ENCODE measurements at regions not wholly inside any gene's neighbourhood (a gene's known extent, or its start where the extent isn't known, plus 50 kb on each side); places are given as distances from the start of the nearest gene placed in this dataset.
"Not testable (repeated sequence)": the region's sequence is repeated elsewhere in the genome, so short reads cannot be mapped to it uniquely, and the experiment has no call there.

DNA sequence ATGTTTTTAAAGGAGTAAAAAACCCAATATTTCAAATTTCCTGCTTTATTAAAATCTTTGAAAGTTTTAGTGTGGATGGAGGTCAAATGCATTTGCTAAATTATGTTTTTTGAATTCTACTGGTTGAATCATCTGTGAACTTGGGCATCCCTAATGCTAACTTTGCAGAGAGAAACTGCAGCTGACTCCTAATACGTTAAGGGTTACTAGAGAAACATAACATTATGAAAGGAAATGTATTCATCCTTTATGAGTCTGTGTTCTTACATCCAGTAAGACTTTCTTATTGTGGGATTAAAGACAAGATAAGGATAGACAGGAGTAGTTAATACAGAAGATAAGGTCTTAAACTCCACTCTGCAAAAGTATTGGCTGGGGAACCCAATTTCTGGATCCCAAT lies 140.6 kb downstream of the FAM124B start:
- DNase-seq: no peak

DNA sequence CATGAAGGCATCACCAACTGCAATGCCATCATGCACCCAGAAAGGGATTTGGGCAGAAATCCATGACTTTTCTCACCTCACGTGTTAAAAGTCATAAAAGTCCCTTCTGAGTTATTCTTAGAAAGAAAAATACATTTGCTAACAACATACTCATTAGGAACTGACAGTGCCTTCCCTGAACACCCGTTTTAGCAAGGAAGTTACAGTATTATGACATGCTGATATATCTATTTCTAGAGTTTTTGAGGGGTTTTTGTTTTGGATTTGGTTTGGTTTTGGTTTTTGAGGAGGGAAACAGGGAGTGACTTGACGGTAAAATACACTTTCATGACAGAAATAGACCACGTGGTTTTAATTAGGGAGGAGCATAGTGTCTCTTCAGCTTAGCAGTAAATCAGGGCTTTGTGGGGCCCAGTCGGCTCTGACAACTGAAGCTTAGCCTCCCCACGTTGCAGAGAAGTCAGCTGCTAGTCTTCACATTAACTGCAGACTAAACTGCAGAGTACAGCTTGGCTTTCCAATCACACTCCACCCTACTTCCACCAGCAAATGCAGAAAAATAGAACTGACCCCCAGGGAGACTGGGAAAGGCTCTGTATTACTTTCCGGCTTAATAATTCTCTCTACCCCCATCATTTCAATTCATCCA lies 141.4 kb downstream of the FAM124B start:
- no peak for DNase-seq

DNA sequence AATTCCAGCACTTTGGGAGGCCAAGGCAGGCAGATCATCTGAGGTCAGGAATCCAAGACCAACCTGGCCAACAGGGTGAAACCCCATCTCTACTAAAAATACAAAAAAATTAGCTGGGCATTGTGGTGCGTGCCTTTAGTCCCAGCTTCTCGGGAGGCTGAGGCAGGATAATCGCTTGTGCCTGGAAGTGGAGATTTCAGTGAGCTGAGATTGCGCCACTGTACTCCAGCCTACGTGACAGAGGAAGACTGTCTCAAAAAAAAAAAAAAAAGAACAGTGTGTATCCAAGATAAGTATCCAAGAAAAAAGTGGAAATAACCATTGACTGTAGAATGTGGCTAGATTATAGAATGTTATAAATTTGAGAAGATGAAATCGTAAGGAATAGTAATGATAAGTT lies 142.1 kb downstream of the FAM124B start:
- no peak for DNase-seq

DNA sequence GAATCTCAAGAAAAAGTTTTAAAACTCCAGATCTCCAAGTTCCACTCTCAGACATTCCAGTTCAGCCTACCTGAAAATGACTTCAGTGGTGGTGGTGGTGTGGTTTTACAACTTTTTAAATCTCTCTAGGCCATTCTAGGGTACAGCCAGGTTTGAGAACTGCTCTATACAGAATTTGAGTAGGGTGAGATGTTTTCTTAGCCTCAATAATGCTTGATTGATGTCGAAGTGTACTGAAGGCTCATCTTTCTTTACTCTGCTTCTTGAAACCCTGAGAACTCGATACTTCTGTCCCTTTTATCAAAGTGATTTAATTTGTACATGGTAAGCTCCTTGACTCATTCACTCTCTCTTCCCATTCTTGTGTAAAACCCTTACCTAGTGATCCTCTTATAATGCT lies 143.8 kb downstream of the FAM124B start:
- no peak for DNase-seq

DNA sequence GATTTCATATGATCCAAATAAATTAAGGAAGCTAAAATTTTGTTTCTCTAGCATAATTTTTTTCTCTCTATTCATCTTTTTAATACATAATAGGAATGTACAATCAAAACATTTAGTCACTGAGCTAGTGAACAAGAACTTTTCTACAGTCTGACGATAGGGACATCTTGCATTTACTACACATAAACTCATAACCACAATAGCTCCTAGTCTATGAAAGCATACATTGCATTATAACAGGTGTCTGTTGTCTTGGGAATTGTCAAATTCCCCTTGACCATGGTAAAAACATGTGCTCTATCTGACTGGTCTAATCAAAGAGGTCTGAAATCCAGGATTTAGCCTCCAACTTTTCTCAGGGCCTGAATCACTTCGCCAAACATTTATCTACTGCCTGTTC lies 144.8 kb downstream of the FAM124B start:
- no peak for DNase-seq

DNA sequence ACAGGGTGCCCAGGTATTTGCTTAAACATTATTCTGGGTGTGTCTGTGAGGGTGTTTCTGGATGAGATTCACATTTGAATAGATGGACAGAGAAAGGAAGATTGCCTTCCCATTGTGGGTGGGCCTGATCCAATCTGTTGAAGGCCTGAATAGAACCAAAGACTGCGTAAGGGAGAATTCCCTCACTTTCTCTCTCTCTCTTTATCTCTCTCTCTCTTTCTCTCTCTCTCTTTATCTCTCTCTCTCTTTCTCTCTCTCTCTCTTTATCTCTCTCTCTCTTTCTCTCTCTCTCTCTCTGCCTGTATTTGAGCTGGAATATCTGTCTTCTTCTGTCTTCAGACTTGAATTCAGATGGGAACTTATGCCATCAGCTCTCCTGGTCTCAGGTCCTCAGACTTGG lies 148.4 kb downstream of the FAM124B start:
- no peak for DNase-seq

DNA sequence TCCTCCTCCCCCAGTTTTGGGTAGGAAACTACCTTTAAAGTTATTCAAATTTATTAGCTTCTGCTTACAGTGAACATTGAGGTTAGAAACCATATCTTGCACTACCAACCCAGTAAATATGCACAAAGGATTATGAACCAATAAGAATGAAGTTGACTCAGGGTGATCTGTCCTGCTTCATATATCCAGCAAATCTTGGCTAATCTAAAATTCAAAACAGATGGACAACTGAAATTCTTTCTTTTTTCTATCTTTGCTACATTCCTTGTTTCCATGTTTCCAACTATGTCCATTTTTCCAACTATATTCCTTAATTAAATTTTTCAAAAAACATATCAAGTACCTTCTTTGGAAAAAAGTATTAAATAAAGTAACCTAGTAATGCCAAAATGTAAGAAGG lies 149.3 kb downstream of the FAM124B start:
- DNase-seq: no peak

DNA sequence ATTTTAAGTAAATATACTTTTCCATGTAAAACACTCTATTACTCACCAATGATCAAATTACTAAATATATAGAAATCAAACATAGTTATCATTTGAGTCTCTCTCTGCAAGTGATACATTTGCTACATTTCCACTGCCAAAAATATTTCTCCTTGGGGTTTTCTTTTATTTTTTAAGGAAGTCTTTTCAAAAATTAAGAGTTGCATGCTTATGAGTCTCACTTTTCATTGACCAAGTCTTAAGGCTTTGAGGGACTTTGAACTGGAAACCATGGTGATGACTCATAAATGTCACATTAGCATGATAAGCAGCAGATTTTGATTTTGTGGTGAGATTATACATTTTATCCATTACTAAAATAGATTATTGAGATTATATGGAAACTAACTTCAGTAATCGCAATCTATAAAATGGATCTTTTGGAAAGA lies 152.9 kb downstream of the FAM124B start:
- DNase-seq: no peak

DNA sequence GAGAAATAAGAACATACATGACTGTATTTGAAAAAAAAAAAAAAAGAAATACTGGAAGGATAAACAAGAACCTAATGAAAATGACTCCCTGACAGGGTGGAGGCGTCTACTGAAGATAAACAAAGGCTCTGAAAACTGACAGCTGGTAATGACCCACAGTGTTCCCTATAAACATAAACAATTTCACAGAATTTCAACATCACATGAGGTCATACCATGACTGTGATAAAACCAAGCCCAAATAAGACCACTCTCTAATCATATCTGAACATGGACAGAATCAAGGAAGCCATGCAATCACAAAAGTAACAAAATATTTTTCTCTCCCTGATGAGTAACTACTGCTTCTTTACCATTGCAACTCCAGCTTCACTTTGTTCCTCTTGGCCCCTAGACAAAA lies 159.3 kb downstream of the FAM124B start:
- no peak for DNase-seq

DNA sequence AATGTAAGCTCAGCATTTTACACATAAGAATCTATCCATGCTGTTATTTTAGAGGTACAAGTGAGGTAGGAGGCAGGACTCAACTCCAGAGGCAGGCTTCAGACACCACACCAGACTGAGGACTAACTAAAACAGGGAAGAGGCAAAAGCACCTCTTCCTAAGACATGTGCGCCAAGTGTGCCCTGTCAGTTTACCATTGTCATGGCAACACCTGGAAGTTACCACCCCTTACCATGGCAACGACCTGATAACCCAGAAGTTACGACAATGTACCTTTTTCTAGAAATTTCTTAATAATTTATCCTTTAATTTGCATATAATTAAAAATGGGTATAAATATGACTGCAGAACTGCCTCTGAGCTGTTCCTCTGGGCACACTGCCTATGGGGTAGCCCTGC lies 160.1 kb downstream of the FAM124B start:
- DNase-seq: no peak

DNA sequence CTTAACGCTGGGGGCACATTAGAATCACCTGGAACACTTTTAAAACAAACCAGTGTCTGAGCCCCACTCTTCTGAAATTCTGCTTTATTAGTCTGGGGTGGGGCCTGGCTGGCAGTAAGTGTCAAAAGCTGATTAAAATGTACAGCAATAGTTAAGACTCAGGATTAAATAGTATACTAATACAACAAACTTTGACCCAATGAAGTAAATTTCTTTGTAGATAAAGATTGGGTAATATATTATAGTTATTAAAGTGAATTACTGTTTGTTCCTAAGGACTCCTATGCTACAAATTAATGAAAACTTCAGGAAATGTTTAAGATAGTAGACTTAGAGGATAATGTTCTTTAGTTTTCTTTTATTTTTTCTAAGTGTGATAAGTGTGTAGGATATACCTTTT lies 160.9 kb downstream of the FAM124B start:
- DNase-seq: no peak

DNA sequence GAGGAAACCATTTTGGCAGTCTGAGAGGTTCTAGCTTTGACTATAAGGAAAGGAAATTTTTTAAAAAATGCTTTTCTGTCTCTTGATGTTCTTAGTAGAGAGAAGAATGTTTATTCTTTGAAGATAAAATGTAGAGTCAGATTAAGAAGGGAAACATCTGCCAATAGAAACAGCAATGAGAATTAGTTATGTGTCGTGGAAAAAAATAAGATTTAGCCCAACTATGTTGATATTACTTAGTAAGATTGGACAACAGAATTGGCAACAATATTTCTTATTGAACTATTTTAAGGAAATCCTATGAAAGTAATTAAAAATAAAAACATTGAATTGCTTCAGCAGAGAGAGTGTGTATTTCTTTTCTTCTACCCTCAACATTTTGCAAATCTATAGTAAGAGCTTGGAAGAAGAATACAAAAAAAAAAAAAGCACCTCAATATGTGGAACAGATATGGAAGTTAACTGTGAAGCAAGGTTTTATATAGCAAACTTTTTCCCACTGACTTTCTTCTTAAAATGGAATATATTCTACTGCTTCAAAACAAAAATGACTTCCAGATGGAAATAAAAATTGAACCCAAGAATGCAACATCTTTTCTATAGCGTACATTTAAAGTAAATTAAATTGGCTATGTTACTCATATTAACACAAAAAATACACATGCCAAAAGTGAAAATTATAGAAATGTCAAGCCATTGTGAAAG lies 177.9 kb downstream of the FAM124B start:
- no peak for DNase-seq

DNA sequence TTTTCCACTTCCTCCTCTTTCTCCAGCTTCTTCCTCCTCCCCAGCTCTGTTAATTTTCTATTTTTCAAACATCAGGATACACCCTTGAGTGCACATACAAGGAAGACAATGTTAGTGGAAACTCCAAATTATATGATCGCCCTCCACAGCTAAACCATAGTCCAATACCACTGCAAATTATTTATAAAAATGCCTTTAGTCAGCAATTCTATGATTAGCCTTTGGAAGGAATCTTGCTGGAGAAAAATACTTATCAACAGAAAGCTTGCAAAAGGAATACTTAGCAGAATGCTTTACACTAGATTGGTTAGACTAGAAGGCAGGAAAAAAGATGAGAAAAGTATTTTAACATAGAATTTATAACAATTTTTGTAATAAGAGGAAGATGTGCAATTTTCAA lies 178.9 kb downstream of the FAM124B start:
- DNase-seq: no peak

DNA sequence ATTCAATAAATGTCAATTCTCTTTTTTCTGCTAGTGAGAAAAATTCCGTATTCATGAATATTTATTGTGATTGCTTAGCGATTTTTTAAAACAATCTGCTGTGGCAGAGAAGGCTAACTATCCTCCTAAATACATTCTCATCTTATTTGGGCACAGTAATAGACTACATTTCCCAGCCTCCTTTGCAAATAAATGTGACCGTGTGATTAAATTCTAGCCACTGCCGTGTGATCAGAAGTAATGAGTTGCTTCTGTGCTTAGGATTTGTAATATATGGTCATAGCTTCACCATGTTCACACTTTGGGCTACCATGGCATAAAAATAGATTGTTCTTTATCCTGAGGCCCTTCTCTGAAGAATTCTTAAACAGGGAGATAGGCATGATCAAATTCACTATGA lies 179.6 kb downstream of the FAM124B start:
- no peak for DNase-seq

DNA sequence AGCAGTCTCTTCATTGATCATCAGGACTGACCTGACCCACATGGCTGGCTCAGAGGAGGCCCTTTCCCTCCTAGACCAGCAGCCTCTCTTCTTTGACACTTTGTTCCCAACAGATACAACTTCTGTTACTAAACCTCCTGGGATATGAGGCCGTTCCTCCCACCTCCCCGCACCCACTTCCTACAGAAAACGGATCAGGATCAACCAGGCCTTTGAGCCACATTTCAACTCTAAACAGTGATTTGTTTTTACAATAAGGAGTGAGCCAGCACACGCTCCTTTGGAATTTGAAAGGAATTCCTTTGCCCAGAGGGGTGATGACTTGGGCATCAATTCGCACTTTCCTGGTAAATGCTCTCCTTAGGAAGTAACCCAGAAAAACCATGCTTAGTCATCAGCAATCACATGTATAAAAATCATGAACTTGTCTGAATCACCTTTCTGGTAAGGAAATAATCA lies 180.4 kb downstream of the FAM124B start:
- DNase-seq: no peak

DNA sequence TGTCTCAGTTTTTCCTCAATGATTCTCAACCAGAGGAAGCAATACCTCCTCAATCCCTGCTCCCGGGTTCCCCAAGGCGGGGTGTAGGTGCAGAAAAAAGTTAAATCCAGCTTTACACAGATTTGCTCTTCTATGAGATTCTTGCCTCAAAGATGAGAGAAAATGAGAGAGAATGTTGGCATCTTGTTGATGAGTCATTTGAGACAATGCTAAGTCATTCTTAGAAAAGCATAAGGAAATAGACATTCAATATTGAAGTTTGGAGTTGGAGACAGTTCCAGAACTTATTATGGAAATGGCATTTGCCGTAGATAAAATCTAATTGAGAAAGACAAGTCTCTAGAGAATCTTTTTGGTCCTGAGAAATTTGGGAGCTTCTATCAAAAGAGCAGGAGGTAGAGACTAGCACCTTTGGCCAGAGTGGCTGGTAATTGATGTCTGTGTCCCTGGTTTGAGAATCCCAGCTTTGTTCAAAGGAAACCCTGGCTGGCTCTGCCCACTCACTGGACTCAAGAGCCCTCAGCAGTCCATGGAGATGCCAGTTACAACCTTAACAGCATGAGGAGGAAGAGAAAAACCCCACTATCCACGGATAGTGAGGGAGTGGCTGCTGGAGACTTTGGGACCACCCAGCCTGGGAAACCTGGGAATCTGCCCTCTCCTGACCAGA lies 181.2 kb downstream of the FAM124B start:
- no peak for DNase-seq

DNA sequence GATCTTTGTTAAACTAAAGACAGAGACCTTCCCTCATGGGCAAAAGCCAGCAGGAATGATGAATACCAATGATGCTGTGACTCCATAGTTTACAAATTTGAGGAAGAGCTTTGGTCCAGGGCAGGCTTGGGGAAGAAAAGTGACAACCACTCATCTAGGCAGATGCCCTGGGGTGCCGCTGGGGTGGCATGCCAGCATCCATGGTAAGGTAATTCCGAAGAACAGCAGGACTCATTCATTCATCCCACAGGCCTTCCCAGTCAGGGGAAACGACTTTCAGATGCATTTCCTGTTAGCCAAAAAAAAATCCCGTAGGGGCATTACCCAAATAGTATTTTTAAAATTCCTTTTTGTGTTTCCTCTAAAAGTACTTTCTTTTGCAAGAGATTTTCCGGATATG lies 180.7 kb upstream of the SERPINE2 start:
- no peak for DNase-seq

DNA sequence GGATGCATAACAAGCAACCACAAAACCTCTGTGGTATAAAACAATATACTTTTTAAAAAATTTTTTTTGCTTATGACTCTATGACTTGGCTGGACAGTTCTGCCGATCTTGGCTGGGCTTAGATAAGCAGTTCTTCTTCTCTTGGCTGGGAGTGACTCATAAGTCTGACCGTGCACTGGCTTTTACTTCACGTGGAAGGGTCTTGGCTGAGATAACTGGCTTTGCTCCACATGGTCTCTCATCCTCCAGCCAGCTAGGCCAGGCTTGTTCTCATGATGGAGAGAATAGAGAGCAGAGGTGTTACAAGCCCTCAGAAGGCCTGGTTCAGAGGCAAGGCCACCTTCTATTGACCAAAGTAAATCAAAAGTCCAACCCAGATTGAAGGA lies 178.9 kb upstream of the SERPINE2 start:
- DNase-seq: no peak

DNA sequence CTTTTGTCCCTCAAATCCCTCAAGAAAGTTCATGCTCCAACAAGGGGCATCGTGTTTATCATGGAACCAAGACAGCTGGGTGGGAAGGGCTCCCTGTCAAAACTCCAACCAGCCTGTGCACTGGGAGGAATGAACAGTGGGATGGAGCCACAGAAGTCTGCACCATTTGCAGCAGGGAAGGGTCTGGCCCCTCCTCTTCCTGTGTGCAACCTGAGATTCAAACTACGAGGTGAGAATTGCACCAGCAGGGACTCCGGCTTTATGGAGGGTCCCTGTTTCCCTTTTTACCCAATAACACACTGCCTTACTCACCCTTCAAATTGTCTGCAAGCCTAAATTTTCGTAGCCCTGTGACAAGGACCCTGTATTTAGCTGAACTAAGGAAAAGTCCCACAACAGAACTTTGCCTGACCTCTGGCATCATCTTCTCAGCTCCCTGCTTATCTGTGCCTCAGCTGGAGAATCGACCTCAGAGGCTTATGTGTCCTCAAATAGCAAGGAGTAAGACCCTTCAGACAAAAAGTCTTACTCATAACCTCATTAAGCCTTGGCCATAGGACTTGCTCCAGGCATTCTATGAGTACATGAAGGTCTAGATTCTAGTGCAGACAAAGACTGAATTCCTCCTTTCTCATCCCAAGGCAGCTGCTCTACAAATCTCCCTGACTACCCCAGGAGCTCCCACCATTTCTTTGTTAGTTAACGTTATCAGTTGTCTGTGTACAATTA lies 178.3 kb upstream of the SERPINE2 start:
- DNase-seq: no peak

DNA sequence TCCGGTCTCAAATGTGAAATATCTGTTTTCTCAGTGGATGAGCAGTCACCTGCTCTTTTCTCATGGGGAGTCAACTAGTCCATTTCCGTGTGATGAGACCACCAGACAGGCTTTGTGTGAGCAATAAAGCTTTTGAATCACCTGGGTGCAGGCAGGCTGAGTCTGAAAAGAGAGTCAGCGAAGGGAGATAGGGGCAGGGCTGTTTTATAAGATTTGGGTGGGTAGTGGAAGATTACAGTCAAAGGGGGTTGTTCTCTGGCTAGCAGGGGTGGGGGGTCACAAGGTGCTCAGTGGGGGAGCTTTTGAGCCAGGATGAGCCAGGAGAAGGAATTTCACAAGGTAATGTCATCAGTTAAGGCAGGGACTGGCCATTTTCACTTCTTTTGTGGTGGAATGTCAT lies 176.5 kb upstream of the SERPINE2 start:
- not testable (repeated sequence) for DNase-seq

DNA sequence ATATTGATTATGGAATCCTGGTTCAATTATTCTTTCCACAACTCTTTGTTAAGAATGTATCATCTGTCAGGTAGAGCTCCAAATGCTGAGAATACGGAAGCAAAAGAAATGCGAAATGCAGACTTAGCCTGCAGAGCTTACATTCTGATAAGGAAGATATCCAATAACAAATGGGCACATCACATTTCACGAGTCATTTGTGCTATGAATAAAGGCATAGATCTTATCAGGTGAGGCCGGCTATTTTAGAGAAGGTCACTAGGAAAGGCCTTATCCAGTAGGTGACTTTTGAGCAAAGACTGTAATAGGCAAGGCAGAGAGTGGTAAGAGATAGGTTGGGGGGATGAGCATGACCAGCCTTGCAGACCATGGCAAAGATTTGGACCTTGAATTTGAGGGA lies 174.3 kb upstream of the SERPINE2 start:
- DNase-seq: no peak

DNA sequence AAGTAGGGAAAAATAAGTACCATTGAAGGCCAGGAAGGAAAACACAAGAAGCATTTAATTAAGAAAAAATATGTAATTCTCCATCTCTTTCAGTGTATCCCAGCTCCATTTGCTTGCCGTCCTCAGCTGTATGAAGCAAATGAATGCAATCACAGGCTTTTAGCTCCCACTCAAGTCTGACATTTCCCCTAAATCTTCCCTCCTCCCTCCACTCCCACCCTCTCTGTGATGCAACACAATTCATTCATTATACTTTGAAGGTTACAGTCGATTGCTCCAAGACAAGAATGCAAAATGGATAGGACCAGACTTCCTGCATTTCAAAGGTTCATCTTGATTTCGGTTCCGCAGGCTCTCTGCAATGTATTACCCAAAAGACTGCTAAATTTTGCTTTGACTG lies 172.7 kb upstream of the SERPINE2 start:
- DNase-seq: peak; percentile 43

DNA sequence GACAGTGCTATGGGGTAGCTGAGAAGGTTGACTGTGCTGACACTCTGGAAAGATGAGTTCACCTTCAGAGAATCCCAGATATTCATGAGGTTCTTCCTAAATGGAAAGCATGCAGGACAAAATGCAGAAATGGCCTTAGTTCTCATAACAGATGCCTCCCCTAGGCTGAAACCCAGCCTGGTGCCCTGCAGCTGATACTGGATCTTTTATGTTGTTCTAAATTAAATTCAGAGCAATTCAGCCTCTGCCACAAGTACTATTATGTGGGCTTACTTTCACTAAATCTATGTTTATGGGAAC lies 172.0 kb upstream of the SERPINE2 start:
- no peak for DNase-seq

All from NCI-H1436 treated with DMSO at 0.1 percent for 48 hours (cell line).